ENCODE measurements at regions not wholly inside any gene's neighbourhood (a gene's known extent, or its start where the extent isn't known, plus 50 kb on each side); places are given as distances from the start of the nearest gene placed in this dataset.
"Not testable (repeated sequence)": the region's sequence is repeated elsewhere in the genome, so short reads cannot be mapped to it uniquely, and the experiment has no call there.

- no peak for DNase-seq (ENCODE audit: low read depth, low spot score)
These were observed 150.0 kb upstream of the AHI1 start for GRCh38 chr6:135647521-135647920.

GRCh38 chr6:135651964-135652755, 154.6 kb upstream of the AHI1 start:
- peak; percentile 6 for DNase-seq (ENCODE audit: low read depth, low spot score)

- no peak for DNase-seq (ENCODE audit: low read depth, low spot score)
These were observed 157.5 kb upstream of the AHI1 start for GRCh38 chr6:135655055-135655454.

GRCh38 chr6:135657207-135657606, 159.7 kb upstream of the AHI1 start:
- no peak for DNase-seq (ENCODE audit: low read depth, low spot score)

GRCh38 chr6:135658481-135658880, 160.9 kb upstream of the AHI1 start:
- no peak for DNase-seq (ENCODE audit: low read depth, low spot score)

GRCh38 chr6:135658916-135659315, 161.4 kb upstream of the AHI1 start:
- no peak for DNase-seq (ENCODE audit: low read depth, low spot score)

- DNase-seq (ENCODE audit: low read depth, low spot score), result no peak
These were observed 167.0 kb upstream of the AHI1 start for GRCh38 chr6:135664527-135664926.

GRCh38 chr6:135665935-135666334, 168.4 kb upstream of the AHI1 start:
- no peak for DNase-seq (ENCODE audit: low read depth, low spot score)

GRCh38 chr6:135667691-135668455, 170.3 kb upstream of the AHI1 start:
- DNase-seq (ENCODE audit: low read depth, low spot score), result peak; percentile 55

- no peak for DNase-seq (ENCODE audit: low read depth, low spot score)
These were observed 174.7 kb upstream of the AHI1 start for GRCh38 chr6:135672256-135672655.

- DNase-seq (ENCODE audit: low read depth, low spot score), result peak; percentile 11
These were observed 176.2 kb upstream of the AHI1 start for GRCh38 chr6:135673501-135674309.

GRCh38 chr6:135675026-135675425, 176.5 kb upstream of the PDE7B start:
- no peak for DNase-seq (ENCODE audit: low read depth, low spot score)

- DNase-seq (ENCODE audit: low read depth, low spot score), result peak; percentile 19
These were observed 175.6 kb upstream of the PDE7B start for GRCh38 chr6:135675862-135676261.

GRCh38 chr6:135680964-135681913, 170.3 kb upstream of the PDE7B start:
- no peak for DNase-seq (ENCODE audit: low read depth, low spot score)

- DNase-seq (ENCODE audit: low read depth, low spot score), result no peak
These were observed 164.7 kb upstream of the PDE7B start for GRCh38 chr6:135686784-135687301.

GRCh38 chr6:135688476-135688875, 163.0 kb upstream of the PDE7B start:
- DNase-seq (ENCODE audit: low read depth, low spot score), result not testable (repeated sequence)

- DNase-seq (ENCODE audit: low read depth, low spot score), result no peak
These were observed 159.1 kb upstream of the PDE7B start for GRCh38 chr6:135692426-135692825.

GRCh38 chr6:135693811-135694370, 157.6 kb upstream of the PDE7B start:
- DNase-seq (ENCODE audit: low read depth, low spot score), result no peak

- no peak for DNase-seq (ENCODE audit: low read depth, low spot score)
These were observed 151.8 kb upstream of the PDE7B start for GRCh38 chr6:135699705-135700104.

GRCh38 chr6:135701426-135701825, 150.1 kb upstream of the PDE7B start:
- DNase-seq (ENCODE audit: low read depth, low spot score), result no peak

Data from ELF-1 (cell line).